Liver (tissue), 3 donors: ENCODE measurements at regions not wholly inside any gene's neighbourhood (a gene's known extent, or its start where the extent isn't known, plus 50 kb on each side); places are given as distances from the start of the nearest gene placed in this dataset.

ENCODE experiments used
- ATF3 ChIP-seq: IDR thresholded peaks from 2 replicates; pipeline ENCODE4 v1.6.1; 2016; ENCODE audit warnings: antibody characterized with exemption
- EGR1 ChIP-seq, 2 donors: IDR thresholded peaks; 2 replicates each; pipeline ENCODE4 v1.6.1; 2016 to 2018; ENCODE audit warnings: antibody characterized with exemption in 2 of 2, low read depth in 2 of 2
- FOXA2 ChIP-seq: IDR thresholded peaks from 2 replicates; pipeline ENCODE4 v1.6.1; 2016; ENCODE audit warnings: antibody characterized with exemption
- GABPA ChIP-seq, 2 donors: IDR thresholded peaks in 1 of 2; conservative IDR thresholded peaks in 1 of 2; 2 replicates each; pipeline ENCODE4 v1.6.1; 2016; ENCODE audit warnings: antibody characterized with exemption in 2 of 2, mild to moderate bottlenecking in 1 of 2, moderate library complexity in 1 of 2
- RAD21 ChIP-seq, 2 donors: IDR thresholded peaks; 2 replicates each; pipeline ENCODE4 v1.6.1; 2016; ENCODE audit warnings: antibody characterized with exemption in 2 of 2, mild to moderate bottlenecking in 2 of 2
- SP1 ChIP-seq: IDR thresholded peaks from 2 replicates; pipeline ENCODE4 v1.6.1; 2018; ENCODE audit warnings: antibody characterized with exemption, mild to moderate bottlenecking
- TAF1 ChIP-seq: conservative IDR thresholded peaks from 2 replicates; pipeline ENCODE4 v1.6.1; 2016; ENCODE audit warnings: antibody characterized with exemption, mild to moderate bottlenecking
- ZBTB33 ChIP-seq: IDR thresholded peaks from 2 replicates; pipeline ENCODE4 v1.6.1; 2016; ENCODE audit warnings: antibody characterized with exemption
- TF ChIP-seq, protein P1 (sequence below): fragments of 150-350 bp; IDR thresholded peaks from 2 replicates; pipeline ENCODE4 v1.5.1; 2017; ENCODE audit warnings: improper control_type of control experiment, low read depth, low read length; ENCODE audit not compliant: missing input control
- TF ChIP-seq, protein P2 (sequence below): IDR thresholded peaks from 2 replicates; pipeline ENCODE4 v1.6.1; 2016; ENCODE audit warnings: antibody characterized with exemption, mild to moderate bottlenecking
- donor health status: healthy.
- donor health status: healthy.

GRCh38 chr7:52540041-52540440 lies 495.4 kb upstream of the POM121L12 start:
- TF ChIP-seq GABPA (IDR thresholded peaks at IDR 0.05 in 1 of 2, conservative IDR thresholded peaks at IDR 0.05 in 1 of 2) (no peak), SP1 (no peak), FOXA2 (no peak), ZBTB33 (no peak), ATF3 (no peak), TAF1 (no peak), RAD21 (IDR thresholded peaks at IDR 0.05) (no peak), EGR1 (IDR thresholded peaks at IDR 0.05; ENCODE audit: low read depth in 2 of 2) (no peak)
- TF ChIP-seq, protein P1, sequence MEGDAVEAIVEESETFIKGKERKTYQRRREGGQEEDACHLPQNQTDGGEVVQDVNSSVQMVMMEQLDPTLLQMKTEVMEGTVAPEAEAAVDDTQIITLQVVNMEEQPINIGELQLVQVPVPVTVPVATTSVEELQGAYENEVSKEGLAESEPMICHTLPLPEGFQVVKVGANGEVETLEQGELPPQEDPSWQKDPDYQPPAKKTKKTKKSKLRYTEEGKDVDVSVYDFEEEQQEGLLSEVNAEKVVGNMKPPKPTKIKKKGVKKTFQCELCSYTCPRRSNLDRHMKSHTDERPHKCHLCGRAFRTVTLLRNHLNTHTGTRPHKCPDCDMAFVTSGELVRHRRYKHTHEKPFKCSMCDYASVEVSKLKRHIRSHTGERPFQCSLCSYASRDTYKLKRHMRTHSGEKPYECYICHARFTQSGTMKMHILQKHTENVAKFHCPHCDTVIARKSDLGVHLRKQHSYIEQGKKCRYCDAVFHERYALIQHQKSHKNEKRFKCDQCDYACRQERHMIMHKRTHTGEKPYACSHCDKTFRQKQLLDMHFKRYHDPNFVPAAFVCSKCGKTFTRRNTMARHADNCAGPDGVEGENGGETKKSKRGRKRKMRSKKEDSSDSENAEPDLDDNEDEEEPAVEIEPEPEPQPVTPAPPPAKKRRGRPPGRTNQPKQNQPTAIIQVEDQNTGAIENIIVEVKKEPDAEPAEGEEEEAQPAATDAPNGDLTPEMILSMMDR: no peak
- TF ChIP-seq, protein P2, sequence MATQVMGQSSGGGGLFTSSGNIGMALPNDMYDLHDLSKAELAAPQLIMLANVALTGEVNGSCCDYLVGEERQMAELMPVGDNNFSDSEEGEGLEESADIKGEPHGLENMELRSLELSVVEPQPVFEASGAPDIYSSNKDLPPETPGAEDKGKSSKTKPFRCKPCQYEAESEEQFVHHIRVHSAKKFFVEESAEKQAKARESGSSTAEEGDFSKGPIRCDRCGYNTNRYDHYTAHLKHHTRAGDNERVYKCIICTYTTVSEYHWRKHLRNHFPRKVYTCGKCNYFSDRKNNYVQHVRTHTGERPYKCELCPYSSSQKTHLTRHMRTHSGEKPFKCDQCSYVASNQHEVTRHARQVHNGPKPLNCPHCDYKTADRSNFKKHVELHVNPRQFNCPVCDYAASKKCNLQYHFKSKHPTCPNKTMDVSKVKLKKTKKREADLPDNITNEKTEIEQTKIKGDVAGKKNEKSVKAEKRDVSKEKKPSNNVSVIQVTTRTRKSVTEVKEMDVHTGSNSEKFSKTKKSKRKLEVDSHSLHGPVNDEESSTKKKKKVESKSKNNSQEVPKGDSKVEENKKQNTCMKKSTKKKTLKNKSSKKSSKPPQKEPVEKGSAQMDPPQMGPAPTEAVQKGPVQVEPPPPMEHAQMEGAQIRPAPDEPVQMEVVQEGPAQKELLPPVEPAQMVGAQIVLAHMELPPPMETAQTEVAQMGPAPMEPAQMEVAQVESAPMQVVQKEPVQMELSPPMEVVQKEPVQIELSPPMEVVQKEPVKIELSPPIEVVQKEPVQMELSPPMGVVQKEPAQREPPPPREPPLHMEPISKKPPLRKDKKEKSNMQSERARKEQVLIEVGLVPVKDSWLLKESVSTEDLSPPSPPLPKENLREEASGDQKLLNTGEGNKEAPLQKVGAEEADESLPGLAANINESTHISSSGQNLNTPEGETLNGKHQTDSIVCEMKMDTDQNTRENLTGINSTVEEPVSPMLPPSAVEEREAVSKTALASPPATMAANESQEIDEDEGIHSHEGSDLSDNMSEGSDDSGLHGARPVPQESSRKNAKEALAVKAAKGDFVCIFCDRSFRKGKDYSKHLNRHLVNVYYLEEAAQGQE: no peak
